ENCODE measurements at regions not wholly inside any gene's neighbourhood (a gene's known extent, or its start where the extent isn't known, plus 50 kb on each side); places are given as distances from the start of the nearest gene placed in this dataset.

- no peaks in the 10 kb centered on the region for H4K20me1 ChIP-seq (ENCODE audit: control insufficient read depth, insufficient read depth, insufficient read length)
- no peak overlapping the region for H4K91ac ChIP-seq (ENCODE audit: insufficient read length, low read depth, low read length)
- H3K27me3 Mint-ChIP-seq (ENCODE audit: low read depth), result no peaks in the 10 kb centered on the region
- no peak for DNase-seq
- no peak overlapping the region for H3K4me2 ChIP-seq (ENCODE audit: insufficient read depth, insufficient read length, low read length)
- no peak overlapping the region for H2BK5ac ChIP-seq (ENCODE audit: insufficient read length, low read length)
- H3T11ph ChIP-seq (ENCODE audit: low read length), result no peak overlapping the region
- no peaks in the 10 kb centered on the region for H3K36me3 Mint-ChIP-seq (ENCODE audit: insufficient read depth in 1 of 3, low read depth in 3 of 3)
- H3K9me3 ChIP-seq (ENCODE audit: control insufficient read depth, low read depth, low read length), result no peaks in the 10 kb centered on the region
- no peak overlapping the region for H3K18ac ChIP-seq (ENCODE audit: insufficient read length, low read depth, low read length)
- H3K23ac ChIP-seq (ENCODE audit: insufficient read length, low read depth, low read length), result no peak overlapping the region
- no peaks in the 10 kb centered on the region for H3K27me3 ChIP-seq (ENCODE audit: insufficient read depth, low read length)
- H4K8ac ChIP-seq (replicated peaks; ENCODE audit: insufficient read length, low read depth, low read length), result no peak overlapping the region
- H3K56ac ChIP-seq (ENCODE audit: insufficient read length, low read depth, low read length), result no peak overlapping the region
- no peak overlapping the region for H2AK5ac ChIP-seq (ENCODE audit: insufficient read length, low read length)
- H3K27ac Mint-ChIP-seq, result no peak overlapping the region
- no peak overlapping the region for H3K4me3 Mint-ChIP-seq
- H3K23me2 ChIP-seq (ENCODE audit: insufficient read length, low read depth, low read length, poor library complexity, severe bottlenecking), result no peaks in the 10 kb centered on the region
- no peak overlapping the region for H3K4ac ChIP-seq (ENCODE audit: low read depth, low read length)
- no peaks in the 10 kb centered on the region for H3K4me1 ChIP-seq (ENCODE audit: insufficient read depth, low read length)
- no peaks in the 10 kb centered on the region for H3K9me3 Mint-ChIP-seq
- no peak overlapping the region for H2BK15ac ChIP-seq (ENCODE audit: low read depth, low read length)
- H3K27ac ChIP-seq (ENCODE audit: insufficient read length, low read depth, low read length), result no peak overlapping the region
- no peak overlapping the region for H4K5ac ChIP-seq (ENCODE audit: insufficient read length, low read depth, low read length)
- no peaks in the 10 kb centered on the region for H3K79me2 ChIP-seq (ENCODE audit: insufficient read depth, low read length)
- H3K4me1 Mint-ChIP-seq, result no peaks in the 10 kb centered on the region
- no peak overlapping the region for H3K14ac ChIP-seq (ENCODE audit: insufficient read depth, low read length)
- TF ChIP-seq CTCF (conservative IDR thresholded peaks at IDR 0.05), result no peak
- H2AFZ ChIP-seq (ENCODE audit: low read length), result no peak overlapping the region
- H2BK120ac ChIP-seq (ENCODE audit: low read depth, low read length, poor library complexity, severe bottlenecking), result no peak overlapping the region
- H3K9ac ChIP-seq (ENCODE audit: extremely low read depth, insufficient read length, low read length), result no peak overlapping the region
- no peak overlapping the region for H2BK20ac ChIP-seq (ENCODE audit: low read depth, low read length, poor library complexity, severe bottlenecking)
- no peaks in the 10 kb centered on the region for H3K79me1 ChIP-seq (ENCODE audit: insufficient read depth, low read depth, low read length, poor library complexity, severe bottlenecking)
- H2BK12ac ChIP-seq (ENCODE audit: insufficient read length, low read depth, low read length), result no peak overlapping the region
Measured at GRCh38 chr2:77995161-77995560, 473.0 kb upstream of the LRRTM4 start.

Measured in H9 (cell line).